ENCODE measurements at regions not wholly inside any gene's neighbourhood (a gene's known extent, or its start where the extent isn't known, plus 50 kb on each side); places are given as distances from the start of the nearest gene placed in this dataset.
"Not testable (repeated sequence)": the region's sequence is repeated elsewhere in the genome, so short reads cannot be mapped to it uniquely, and the experiment has no call there.

DNA sequence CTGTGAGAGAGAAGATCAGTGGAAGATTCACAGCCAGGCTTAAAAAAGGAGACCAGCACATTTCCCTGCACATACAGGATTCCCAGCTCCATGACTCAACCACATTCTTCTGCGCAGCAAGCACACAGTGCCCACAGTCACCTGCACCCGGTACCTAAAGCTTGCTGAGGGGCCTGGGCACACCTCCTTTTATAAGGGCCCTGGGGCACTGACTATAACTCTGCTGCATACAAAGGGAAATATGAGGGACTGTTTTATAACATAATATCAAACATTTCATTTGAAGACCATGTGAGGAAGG, 322.9 kb downstream of the DAD1 start:
- DNase-seq (ENCODE audit: low spot score), result peak; percentile 42
- no peak for FAIRE-seq

- DNase-seq (ENCODE audit: low spot score), result peak; percentile 44
- FAIRE-seq, result no peak
Measured at GRCh38 chr14:22265319-22266141, 323.5 kb downstream of the DAD1 start.

DNA sequence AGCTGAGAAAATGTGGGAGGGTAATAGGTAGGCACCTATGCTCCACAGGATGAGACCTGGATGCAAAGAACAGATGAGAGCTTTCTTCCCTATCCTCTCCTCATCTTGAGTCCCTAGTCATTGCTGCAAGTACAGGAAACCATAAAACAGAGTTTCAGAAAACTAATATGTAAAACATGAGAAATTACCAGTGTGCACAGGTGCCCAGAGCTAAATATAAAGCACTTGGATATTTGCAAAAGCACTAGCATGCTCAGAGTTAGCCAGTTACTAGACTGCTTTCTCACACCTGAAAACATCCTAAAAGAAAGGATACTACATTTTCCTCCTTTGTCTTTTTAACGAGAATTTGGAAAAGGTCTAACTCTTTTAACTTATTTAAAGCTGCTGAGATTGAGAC, 324.3 kb downstream of the DAD1 start:
- FAIRE-seq, result no peak
- DNase-seq (ENCODE audit: low spot score), result no peak

DNA sequence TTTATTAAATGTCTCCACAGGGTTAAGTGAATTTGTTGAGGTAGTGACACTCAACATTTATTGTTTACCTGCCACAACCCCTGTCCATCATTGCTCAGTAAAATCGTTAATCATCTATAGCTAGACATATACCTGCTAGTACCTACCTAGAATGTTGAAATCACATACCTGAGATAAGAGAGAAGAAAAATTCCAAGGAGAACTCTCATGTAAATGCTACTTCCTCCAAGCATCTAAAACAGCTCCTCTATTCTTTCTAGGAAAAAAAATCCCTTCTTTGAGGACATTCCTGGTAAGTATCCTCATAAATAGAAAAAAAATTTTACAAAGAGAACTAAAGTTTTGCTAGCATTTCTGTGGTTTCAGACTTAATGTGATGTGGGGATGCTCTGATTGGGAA, 325.1 kb downstream of the DAD1 start:
- FAIRE-seq (no peak), DNase-seq (ENCODE audit: low spot score) (no peak)

DNA sequence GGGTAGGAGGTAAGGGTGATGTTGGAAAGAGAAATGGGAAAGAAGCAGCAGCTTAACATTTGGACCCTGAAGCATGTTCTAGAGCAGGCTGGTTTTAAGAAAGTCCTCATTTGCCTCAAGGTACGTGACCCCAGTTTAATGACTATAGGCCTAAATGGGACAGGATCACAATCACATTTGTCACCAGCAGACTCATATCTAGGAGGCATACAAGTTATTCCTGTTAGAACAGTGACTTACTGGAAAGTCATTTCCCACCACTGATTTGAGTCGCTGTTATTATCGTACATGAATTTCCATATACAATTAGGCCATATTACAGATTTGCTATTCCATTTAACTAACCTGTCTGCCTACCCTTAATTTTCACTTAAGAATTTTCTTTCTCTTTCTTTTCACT, 326.1 kb downstream of the DAD1 start:
- DNase-seq (ENCODE audit: low spot score) (no peak), FAIRE-seq (no peak)

DNA sequence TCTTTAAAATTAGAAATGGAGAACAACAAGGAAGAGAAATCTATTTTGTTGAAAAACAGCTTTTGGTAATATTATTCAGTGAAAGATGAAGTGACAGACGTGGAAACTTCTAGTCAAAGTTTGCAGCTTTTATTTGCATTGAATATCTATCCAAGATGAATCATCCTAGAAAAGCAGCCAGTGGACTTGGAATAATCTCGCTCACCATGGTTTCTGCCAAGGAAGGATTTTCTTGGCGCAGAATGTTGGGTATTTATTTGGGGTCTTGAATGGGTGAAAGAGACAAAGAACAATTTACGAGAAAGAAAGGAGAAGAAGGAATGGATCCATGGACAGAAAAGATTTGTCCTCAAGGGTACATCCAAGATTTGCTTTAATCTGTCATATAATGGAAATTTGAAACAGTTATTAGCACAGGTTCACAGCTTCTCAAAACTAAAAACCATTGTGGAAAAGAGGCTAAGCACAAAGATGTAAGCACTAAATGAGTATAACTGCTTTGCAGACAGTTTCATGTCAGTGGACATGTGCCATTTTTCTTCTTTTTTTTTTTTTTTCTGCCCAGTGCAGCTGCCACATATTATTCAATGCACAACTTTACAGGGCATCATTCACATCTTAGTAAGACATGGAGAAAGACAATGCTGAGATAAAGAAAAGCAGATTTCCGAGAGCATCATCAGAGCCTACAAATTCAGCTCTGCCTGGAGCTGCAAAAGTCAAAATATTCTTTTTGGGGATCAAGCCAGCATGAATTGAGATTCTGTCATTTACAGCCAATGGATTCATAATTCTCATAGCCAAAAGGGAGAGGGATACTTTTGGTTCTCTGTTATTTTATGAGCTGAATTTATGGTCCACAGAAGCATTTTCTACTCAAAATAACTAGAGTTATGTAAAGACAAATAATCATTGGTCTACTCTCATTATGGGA, 333.7 kb downstream of the DAD1 start:
- no peak for DNase-seq (ENCODE audit: low spot score)
- no peak for FAIRE-seq

GRCh38 chr14:22252686-22253085, 336.3 kb downstream of the DAD1 start:
- DNase-seq (ENCODE audit: low spot score), result no peak
- no peak for FAIRE-seq

DNA sequence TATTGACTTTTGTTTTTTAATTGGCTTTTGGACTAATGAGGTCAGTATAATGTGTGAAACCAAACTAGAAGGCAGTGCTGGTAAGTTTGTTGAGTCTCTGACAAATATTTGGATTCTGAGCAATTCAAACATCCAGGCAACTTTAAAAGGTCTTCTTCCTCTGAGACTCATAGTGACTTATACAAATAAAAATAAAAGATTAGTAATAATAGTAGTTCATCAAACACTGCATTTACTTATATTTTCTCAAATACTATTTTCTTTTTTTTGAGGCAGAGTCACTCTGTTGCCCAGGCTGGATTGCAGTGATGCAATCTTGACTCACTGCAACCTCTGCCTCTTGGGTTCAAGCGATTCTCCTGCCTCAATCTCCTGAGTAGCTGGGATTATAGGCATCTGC, 337.9 kb downstream of the DAD1 start:
- FAIRE-seq, result no peak

DNA sequence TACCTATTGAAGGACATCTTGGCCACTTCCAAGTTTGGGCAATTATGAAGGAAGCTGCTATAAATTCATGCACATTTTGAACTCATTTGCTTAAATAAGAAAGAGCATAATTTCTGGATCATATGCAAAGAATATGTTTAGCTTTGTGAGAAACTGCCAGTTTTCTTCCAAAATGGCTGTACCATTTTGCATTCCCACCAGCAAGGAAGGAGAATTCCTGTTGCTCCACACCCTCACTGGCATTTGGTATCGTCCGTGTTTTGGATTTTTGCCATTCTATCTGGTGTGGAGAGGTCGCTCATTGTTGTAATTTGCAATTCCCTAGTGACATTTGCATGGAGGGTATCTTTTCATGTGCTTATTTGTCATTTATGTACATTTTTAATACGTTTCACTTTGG, 339.3 kb downstream of the DAD1 start:
- DNase-seq (ENCODE audit: low spot score), result no peak
- no peak for FAIRE-seq

More for the DNA sequence above, 337.9 kb downstream of the DAD1 start:
- DNase-seq (ENCODE audit: low spot score), result no peak

DNA sequence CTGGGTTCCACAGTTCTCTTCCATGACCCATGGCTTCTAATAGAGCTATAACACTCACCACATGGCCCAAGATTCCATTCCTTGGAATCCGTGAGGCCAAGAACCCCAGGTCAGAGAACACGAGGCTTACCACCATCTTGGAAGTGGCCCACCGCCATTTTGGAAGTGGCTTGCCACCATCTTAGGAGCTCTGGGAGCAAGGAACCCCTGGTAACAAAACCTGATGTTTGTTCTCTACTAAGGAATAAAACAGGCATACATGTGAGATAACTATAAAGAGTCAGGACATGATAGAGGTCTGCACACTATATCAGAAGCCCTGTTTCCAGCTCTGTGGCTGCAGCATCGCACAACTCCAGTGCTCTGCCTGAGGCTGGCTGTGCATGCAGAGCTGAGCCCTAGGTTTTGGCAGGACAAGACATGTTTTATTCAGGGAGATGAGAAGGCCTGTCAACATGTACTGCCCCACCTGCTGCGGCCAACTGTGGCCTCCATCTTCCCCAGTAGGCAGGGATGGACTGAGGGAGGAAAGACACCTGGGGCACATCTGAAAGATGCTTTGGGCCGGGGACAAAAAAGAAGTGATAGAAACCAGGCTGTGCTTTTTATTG, 344.9 kb downstream of the DAD1 start:
- FAIRE-seq, result no peak
- DNase-seq (ENCODE audit: low spot score), result no peak

- not testable (repeated sequence) for FAIRE-seq; DNase-seq (ENCODE audit: low spot score)
Measured at GRCh38 chr14:22238320-22238719, 350.7 kb downstream of the DAD1 start.

DNA sequence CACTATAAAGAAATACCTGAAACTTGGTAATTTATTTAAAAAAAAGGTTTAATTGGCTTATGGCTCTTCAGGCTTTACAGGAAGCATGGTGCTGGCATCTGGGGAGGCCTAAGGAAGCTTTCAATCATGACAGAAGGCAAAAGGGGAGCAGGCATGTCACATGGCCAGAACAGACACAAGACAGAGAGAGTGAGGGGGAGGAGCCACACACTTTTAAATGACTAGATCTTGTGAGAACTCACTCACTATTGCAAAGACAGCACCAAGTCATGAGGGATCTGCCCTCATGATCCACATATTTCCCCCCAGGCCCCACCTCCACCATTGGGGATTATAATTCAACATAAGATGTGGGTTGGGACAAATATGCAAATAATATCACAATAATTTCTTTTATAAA, 355.6 kb downstream of the DAD1 start:
- DNase-seq (ENCODE audit: low spot score), result no peak
- FAIRE-seq, result no peak

DNA sequence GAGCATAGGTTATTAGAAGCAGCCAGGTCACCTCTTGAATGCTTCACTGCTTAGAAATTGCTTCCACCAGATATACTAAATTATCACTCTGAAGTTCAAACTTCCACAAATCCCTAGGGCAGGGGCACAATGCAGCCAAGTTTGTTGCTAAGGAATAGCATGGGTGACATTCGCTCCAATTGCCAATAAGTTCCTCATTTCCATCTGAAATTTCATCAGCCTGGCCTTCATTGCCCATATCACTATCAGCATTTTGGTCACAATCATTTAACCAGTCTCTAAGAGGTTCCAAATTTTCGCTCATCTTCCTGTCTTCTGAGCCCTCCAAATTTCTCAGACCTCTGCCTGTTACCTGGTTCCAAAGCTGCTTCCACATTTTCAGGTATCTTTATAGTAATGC, 356.1 kb downstream of the DAD1 start:
- DNase-seq (ENCODE audit: low spot score) (no peak), FAIRE-seq (no peak)

- DNase-seq (ENCODE audit: low spot score), result no peak
- FAIRE-seq, result no peak
Measured at GRCh38 chr14:22232486-22232885, 356.5 kb downstream of the DAD1 start.

- DNase-seq (ENCODE audit: low spot score), result no peak
- no peak for FAIRE-seq
Measured at GRCh38 chr14:22231018-22231417, 358.0 kb downstream of the DAD1 start.

DNA sequence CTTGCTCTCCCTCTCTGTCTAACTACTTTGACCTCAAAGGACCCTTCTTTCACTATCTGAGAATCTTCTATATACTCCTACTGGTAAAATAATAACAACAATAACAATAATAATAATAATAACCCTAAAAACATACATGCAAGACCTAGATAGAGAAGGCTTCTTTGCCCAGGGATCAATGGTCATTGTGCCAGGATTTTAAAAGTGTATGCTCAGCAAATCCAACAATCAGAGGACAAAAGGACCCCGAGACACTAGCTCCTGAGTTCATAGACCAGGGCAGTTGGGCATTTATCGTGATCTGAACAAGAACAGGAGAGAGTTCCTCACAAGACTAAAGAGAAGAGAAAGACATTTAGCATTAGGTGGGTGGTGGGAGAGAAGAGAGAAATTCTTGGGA, 358.5 kb downstream of the DAD1 start:
- FAIRE-seq, result no peak
- DNase-seq (ENCODE audit: low spot score), result no peak

- FAIRE-seq, result no peak
- no peak for DNase-seq (ENCODE audit: low spot score)
Measured at GRCh38 chr14:22227084-22227483, 361.9 kb downstream of the DAD1 start.

GRCh38 chr14:22226381-22226780, 362.6 kb downstream of the DAD1 start:
- DNase-seq (ENCODE audit: low spot score), result no peak
- FAIRE-seq, result no peak

DNA sequence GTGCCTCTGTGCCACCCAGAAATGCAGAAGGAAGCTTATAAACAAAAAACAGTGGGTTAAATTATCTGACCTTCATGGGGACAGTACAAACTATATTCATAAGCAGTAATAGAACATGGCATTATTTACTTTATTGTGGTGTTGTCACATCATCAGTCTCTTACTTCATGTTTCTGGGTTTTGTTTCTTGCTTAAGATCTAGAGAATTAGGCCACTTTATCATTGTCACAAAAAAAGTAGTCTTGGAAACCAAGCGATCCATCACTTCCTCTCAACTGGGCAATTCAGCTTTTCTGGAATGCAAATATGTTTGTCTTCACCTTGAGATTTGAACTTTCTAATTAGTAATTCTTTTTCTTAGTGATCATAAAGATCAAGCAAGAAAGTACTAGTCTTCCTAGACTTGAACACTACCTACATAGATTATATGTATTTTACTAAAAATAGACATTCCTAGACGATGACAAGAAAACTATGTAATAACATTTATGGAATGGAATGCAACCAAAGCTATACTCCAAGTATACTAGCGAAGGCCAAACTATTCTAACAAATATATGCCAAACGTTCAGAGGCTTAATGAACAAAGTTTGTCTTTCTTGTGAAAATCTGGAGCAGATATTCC, 363.4 kb downstream of the DAD1 start:
- no peak for DNase-seq (ENCODE audit: low spot score)
- no peak for FAIRE-seq

DNA sequence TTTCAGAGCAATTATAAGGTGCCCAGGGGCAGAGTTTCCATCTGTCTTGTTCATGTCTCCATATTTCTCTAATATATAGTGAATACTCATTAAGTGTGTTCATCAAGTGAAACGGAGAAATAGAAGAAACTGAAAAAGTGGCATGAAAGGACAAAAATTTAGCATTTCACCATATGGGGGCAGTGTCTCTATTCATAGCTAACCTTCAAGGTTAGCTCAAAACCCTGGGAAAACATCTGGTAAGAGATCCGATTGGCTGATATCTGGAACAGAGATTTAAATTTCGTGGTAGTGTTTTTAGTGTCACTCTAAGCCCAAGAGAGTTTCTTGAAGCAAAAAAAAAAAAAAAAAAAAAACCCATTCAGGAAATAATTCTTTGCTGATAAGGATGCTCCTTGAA, 367.5 kb downstream of the DAD1 start:
- FAIRE-seq, result no peak

GRCh38 chr14:22220427-22220826, 368.6 kb downstream of the DAD1 start:
- DNase-seq (ENCODE audit: low spot score) (no peak), FAIRE-seq (no peak)

More for the DNA sequence above, 367.5 kb downstream of the DAD1 start:
- DNase-seq (ENCODE audit: low spot score), result no peak

GRCh38 chr14:22218728-22219127, 370.3 kb downstream of the DAD1 start:
- FAIRE-seq (no peak), DNase-seq (ENCODE audit: low spot score) (no peak)
